ENCODE measurements at regions not wholly inside any gene's neighbourhood (a gene's known extent, or its start where the extent isn't known, plus 50 kb on each side); places are given as distances from the start of the nearest gene placed in this dataset.

DNA sequence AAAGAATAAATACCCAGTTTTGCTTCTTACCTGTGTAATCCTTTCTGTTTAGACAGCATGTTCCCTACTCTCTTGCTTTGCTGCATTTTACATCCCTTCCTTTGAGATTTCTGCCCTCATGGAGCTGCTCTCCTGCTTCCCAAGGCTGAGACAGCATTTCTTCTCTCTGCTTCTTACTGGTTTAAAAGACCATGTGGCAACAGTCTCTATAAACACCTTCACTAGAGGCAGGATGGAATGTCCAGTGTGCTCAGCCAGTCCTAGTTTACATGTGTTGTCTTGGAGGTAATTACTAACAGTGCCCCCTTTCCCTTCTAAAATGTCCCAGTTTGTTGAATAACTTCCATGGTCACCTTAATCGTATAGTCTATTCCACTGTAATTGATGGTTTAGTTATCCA lies 262.3 kb downstream of the CNTN3 start:
- Histone ChIP-seq H3K4me3 (ENCODE audit: low read depth, low read length, poor library complexity, severe bottlenecking) (no peak overlapping the region), H3K9me3 (ENCODE audit: low read depth, low read length, poor library complexity, severe bottlenecking) (no peaks in the 10 kb centered on the region), H3K36me3 (ENCODE audit: insufficient read depth, low read length, poor library complexity, severe bottlenecking) (no peaks in the 10 kb centered on the region), H3K27ac (ENCODE audit: low read depth, low read length, poor library complexity, severe bottlenecking) (no peak overlapping the region), H3K27me3 (replicated peaks; ENCODE audit: insufficient read depth, low read depth, low read length, poor library complexity) (no peaks in the 10 kb centered on the region), H3K4me1 (ENCODE audit: insufficient read depth, low read length, poor library complexity, severe bottlenecking) (no peaks in the 10 kb centered on the region)
- intact Hi-C loops (cut with micrococcal nuclease; ENCODE audit: unreplicated experiment), result no loop called here
- no peak for DNase-seq (ENCODE audit: low spot score)
- POLR2A ChIA-PET (ENCODE audit: low non-redundant PET), result no interaction called here
- CTCF ChIA-PET, result no interaction called here
- no TSS peak for BruUV-seq (replicated peaks)
- TF ChIP-seq, protein P1, sequence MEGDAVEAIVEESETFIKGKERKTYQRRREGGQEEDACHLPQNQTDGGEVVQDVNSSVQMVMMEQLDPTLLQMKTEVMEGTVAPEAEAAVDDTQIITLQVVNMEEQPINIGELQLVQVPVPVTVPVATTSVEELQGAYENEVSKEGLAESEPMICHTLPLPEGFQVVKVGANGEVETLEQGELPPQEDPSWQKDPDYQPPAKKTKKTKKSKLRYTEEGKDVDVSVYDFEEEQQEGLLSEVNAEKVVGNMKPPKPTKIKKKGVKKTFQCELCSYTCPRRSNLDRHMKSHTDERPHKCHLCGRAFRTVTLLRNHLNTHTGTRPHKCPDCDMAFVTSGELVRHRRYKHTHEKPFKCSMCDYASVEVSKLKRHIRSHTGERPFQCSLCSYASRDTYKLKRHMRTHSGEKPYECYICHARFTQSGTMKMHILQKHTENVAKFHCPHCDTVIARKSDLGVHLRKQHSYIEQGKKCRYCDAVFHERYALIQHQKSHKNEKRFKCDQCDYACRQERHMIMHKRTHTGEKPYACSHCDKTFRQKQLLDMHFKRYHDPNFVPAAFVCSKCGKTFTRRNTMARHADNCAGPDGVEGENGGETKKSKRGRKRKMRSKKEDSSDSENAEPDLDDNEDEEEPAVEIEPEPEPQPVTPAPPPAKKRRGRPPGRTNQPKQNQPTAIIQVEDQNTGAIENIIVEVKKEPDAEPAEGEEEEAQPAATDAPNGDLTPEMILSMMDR (conservative IDR thresholded peaks at IDR 0.05; ENCODE audit: low read depth, low read length), result no peak
- TF ChIP-seq EZH2 (IDR thresholded peaks at IDR 0.05; ENCODE audit: borderline replicate concordance, low read depth, low read length, poor library complexity, severe bottlenecking), result no peak

DNA sequence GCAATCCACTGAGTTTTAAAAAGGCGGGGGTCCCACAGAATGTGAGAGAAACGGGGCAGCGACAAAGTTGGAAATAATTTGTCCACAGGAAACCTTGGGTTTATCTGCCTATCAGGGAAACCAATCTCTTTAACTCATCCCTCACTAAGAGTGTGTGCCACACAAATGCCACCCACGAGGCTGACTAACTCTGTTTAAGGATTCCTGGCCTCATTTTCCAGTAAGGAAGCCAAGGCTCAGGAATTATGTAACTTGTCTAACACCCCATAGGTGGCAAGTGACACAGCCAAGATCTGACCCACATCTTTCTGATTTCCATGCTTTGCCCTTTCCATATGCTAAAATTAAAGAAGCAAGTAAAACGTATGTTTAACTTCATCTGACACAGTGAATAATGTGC lies 263.2 kb downstream of the CNTN3 start:
- H3K27me3 ChIP-seq (replicated peaks; ENCODE audit: insufficient read depth, low read depth, low read length, poor library complexity), result no peaks in the 10 kb centered on the region
- ChIA-PET POLR2A (ENCODE audit: low non-redundant PET) (no interaction called here), CTCF (no interaction called here)
- no TSS peak for BruUV-seq (replicated peaks)
- H3K4me1 ChIP-seq (ENCODE audit: insufficient read depth, low read length, poor library complexity, severe bottlenecking), result no peaks in the 10 kb centered on the region
- DNase-seq (ENCODE audit: low spot score), result no peak
- no peaks in the 10 kb centered on the region for H3K36me3 ChIP-seq (ENCODE audit: insufficient read depth, low read length, poor library complexity, severe bottlenecking)
- H3K9me3 ChIP-seq (ENCODE audit: low read depth, low read length, poor library complexity, severe bottlenecking), result no peaks in the 10 kb centered on the region
- no peak overlapping the region for H3K4me3 ChIP-seq (ENCODE audit: low read depth, low read length, poor library complexity, severe bottlenecking)
- TF ChIP-seq, protein P1 (conservative IDR thresholded peaks at IDR 0.05; ENCODE audit: low read depth, low read length), result no peak
- TF ChIP-seq EZH2 (IDR thresholded peaks at IDR 0.05; ENCODE audit: borderline replicate concordance, low read depth, low read length, poor library complexity, severe bottlenecking), result no peak
- intact Hi-C loops (cut with micrococcal nuclease; ENCODE audit: unreplicated experiment), result no loop called here
- no peak overlapping the region for H3K27ac ChIP-seq (ENCODE audit: low read depth, low read length, poor library complexity, severe bottlenecking)

DNA sequence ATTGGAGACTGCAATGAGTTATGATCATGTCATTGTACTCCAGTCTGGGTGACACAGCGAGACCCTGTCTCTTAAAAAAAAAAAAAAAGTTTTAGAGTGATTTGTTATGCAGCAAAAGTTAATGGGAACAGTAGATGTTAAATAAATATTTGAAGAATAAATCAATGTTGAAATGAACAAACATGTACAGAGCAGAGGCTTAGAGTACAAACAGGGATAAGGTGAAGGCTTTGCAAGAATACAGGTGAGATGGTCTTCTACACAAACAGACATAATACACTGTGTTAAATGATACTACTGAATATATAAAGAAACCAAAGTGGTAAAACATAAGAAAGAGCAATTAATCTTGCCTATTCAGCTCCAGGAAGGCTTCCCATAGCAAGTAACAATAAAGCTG lies 265.4 kb downstream of the CNTN3 start:
- no peak for DNase-seq (ENCODE audit: low spot score)
- Histone ChIP-seq H3K4me3 (ENCODE audit: low read depth, low read length, poor library complexity, severe bottlenecking) (no peak overlapping the region), H3K36me3 (ENCODE audit: insufficient read depth, low read length, poor library complexity, severe bottlenecking) (no peaks in the 10 kb centered on the region), H3K9me3 (ENCODE audit: low read depth, low read length, poor library complexity, severe bottlenecking) (no peaks in the 10 kb centered on the region), H3K27me3 (replicated peaks; ENCODE audit: insufficient read depth, low read depth, low read length, poor library complexity) (no peaks in the 10 kb centered on the region), H3K4me1 (ENCODE audit: insufficient read depth, low read length, poor library complexity, severe bottlenecking) (no peaks in the 10 kb centered on the region), H3K27ac (ENCODE audit: low read depth, low read length, poor library complexity, severe bottlenecking) (no peak overlapping the region)
- ChIA-PET CTCF (no interaction called here), POLR2A (ENCODE audit: low non-redundant PET) (no interaction called here)
- TF ChIP-seq, protein P1 (conservative IDR thresholded peaks at IDR 0.05; ENCODE audit: low read depth, low read length), result no peak
- TF ChIP-seq EZH2 (IDR thresholded peaks at IDR 0.05; ENCODE audit: borderline replicate concordance, low read depth, low read length, poor library complexity, severe bottlenecking), result no peak
- BruUV-seq (replicated peaks), result no TSS peak
- intact Hi-C loops (cut with micrococcal nuclease; ENCODE audit: unreplicated experiment), result no loop called here
